ENCODE measurements at regions not wholly inside any gene's neighbourhood (a gene's known extent, or its start where the extent isn't known, plus 50 kb on each side); places are given as distances from the start of the nearest gene placed in this dataset.

- H3K9me3 ChIP-seq (ENCODE audit: control insufficient read depth, low read length), result no peaks in the 10 kb centered on the region
- no peak for DNase-seq
- H3K27ac ChIP-seq (ENCODE audit: low read depth in 1 of 2, low read length in 2 of 2), result peak overlapping the region in 1 of 2 donors; percentile 52
- no peaks in the 10 kb centered on the region for H3K27me3 ChIP-seq (ENCODE audit: control insufficient read depth in 1 of 2, insufficient read depth in 2 of 2, low read length in 1 of 2)
- 51 to 60% methylated on average over 4 of the region's 4 CpGs for WGBS, 2 donors
- intact Hi-C loops (cut with DNase I), result loop anchor here (1.0 to 5.0 kb wide), 3 partner anchors 116 to 169 kb away; partner anchors contain the start of gene RAPH1 (in 1 of the 2)
- no peaks in the 10 kb centered on the region for H3K36me3 ChIP-seq (ENCODE audit: control insufficient read depth in 1 of 2, insufficient read depth in 2 of 2, low read length in 1 of 2)
- ATAC-seq (ENCODE audit: low FRiP score), result peak; percentile 74
- H3K4me3 ChIP-seq (ENCODE audit: low read length in 2 of 2), result no peak overlapping the region
- H3K4me1 ChIP-seq (ENCODE audit: control insufficient read depth in 1 of 2, insufficient read depth in 2 of 2, low read length in 2 of 2), result peaks cover 0 to 3% of the 10 kb centered on the region in 2 donors
Observed at GRCh38 chr2:203650860-203651613, 55.4 kb upstream of the CD28 start.

- H3K4me3 ChIP-seq (ENCODE audit: low read length in 2 of 2), result no peak overlapping the region
- DNase-seq (no peak), ATAC-seq (ENCODE audit: low FRiP score) (no peak)
- H3K9me3 ChIP-seq (ENCODE audit: control insufficient read depth, low read length), result no peaks in the 10 kb centered on the region
- H3K36me3 ChIP-seq (ENCODE audit: control insufficient read depth in 1 of 2, insufficient read depth in 2 of 2, low read length in 1 of 2), result no peaks in the 10 kb centered on the region
- no peaks in the 10 kb centered on the region for H3K27me3 ChIP-seq (ENCODE audit: control insufficient read depth in 1 of 2, insufficient read depth in 2 of 2, low read length in 1 of 2)
- intact Hi-C loops (cut with DNase I), result loop anchor here (1.0 to 5.0 kb wide), 3 partner anchors 117 to 169 kb away; partner anchors contain the start of gene RAPH1 (in 1 of the 2)
- H3K4me1 ChIP-seq (ENCODE audit: control insufficient read depth in 1 of 2, insufficient read depth in 2 of 2, low read length in 2 of 2), result peaks cover 0 to 3% of the 10 kb centered on the region in 2 donors
- H3K27ac ChIP-seq (ENCODE audit: low read depth in 1 of 2, low read length in 2 of 2), result no peak overlapping the region
- 42 to 79% methylated on average over 1 of the region's 1 CpG for WGBS, 2 donors
Observed at GRCh38 chr2:203651621-203652020, 54.8 kb upstream of the CD28 start.

- Histone ChIP-seq H3K27me3 (ENCODE audit: control insufficient read depth in 1 of 2, insufficient read depth in 2 of 2, low read length in 1 of 2) (no peaks in the 10 kb centered on the region), H3K4me1 (ENCODE audit: control insufficient read depth in 1 of 2, insufficient read depth in 2 of 2, low read length in 2 of 2) (peaks cover 0 to 2% of the 10 kb centered on the region in 2 donors), H3K9me3 (ENCODE audit: control insufficient read depth, low read length) (no peaks in the 10 kb centered on the region), H3K4me3 (ENCODE audit: low read length in 2 of 2) (no peak overlapping the region), H3K27ac (ENCODE audit: low read depth in 1 of 2, low read length in 2 of 2) (no peak overlapping the region), H3K36me3 (ENCODE audit: control insufficient read depth in 1 of 2, insufficient read depth in 2 of 2, low read length in 1 of 2) (no peaks in the 10 kb centered on the region)
- 87 to 91% methylated on average over 3 of the region's 3 CpGs for WGBS, 2 donors
- ATAC-seq (ENCODE audit: low FRiP score), result no peak
- intact Hi-C loops (cut with DNase I), result loop anchor here in 1 of 2 donors (5.0 kb wide), 1 partner anchor 173 kb away; no protein-coding TSS in a partner anchor
- DNase-seq, result no peak
Observed at GRCh38 chr2:203654826-203655225, 51.6 kb upstream of the CD28 start.

- DNase-seq (peak; percentile 68 to 79), ATAC-seq (ENCODE audit: low FRiP score) (peak; percentile 67)
- Histone ChIP-seq H3K4me3 (ENCODE audit: low read length in 2 of 2) (no peak overlapping the region), H3K27ac (ENCODE audit: low read depth in 1 of 2, low read length in 2 of 2) (no peak overlapping the region), H3K4me1 (ENCODE audit: control insufficient read depth in 1 of 2, insufficient read depth in 2 of 2, low read length in 2 of 2) (no peaks in the 10 kb centered on the region), H3K9me3 (ENCODE audit: control insufficient read depth, low read length) (no peaks in the 10 kb centered on the region), H3K36me3 (ENCODE audit: control insufficient read depth in 1 of 2, insufficient read depth in 2 of 2, low read length in 1 of 2) (no peaks in the 10 kb centered on the region), H3K27me3 (ENCODE audit: control insufficient read depth in 1 of 2, insufficient read depth in 2 of 2, low read length in 1 of 2) (no peaks in the 10 kb centered on the region)
- intact Hi-C loops (cut with DNase I), result no loop called here
- 85 to 86% methylated on average over 10 of the region's 10 CpGs for WGBS, 2 donors
Observed at GRCh38 chr2:203656522-203657287, 49.7 kb upstream of the CD28 start.

Measured in aorta (tissue), 5 donors.